HG03378 (cell line): ENCODE measurements at regions not wholly inside any gene's neighbourhood (a gene's known extent, or its start where the extent isn't known, plus 50 kb on each side); places are given as distances from the start of the nearest gene placed in this dataset.

Experiments
- ATAC-seq: cut with Tn5 transposase; IDR thresholded peaks from one replicate; pipeline ENCODE4 v1.9.1; 2021; ENCODE audit warnings: mild to moderate bottlenecking, moderate library complexity; ENCODE audit not compliant: unreplicated experiment

GRCh38 chr15:46178138-46178537 lies 543.3 kb downstream of the SQOR start:
- no peak for ATAC-seq

GRCh38 chr15:46207341-46207740 lies 572.5 kb downstream of the SQOR start:
- ATAC-seq: no peak

GRCh38 chr15:46213551-46213950 lies 578.7 kb downstream of the SQOR start:
- no peak for ATAC-seq

GRCh38 chr15:46222826-46223225 lies 588.0 kb downstream of the SQOR start:
- no peak for ATAC-seq

GRCh38 chr15:46229263-46229662 lies 594.4 kb downstream of the SQOR start:
- ATAC-seq: no peak

DNA sequence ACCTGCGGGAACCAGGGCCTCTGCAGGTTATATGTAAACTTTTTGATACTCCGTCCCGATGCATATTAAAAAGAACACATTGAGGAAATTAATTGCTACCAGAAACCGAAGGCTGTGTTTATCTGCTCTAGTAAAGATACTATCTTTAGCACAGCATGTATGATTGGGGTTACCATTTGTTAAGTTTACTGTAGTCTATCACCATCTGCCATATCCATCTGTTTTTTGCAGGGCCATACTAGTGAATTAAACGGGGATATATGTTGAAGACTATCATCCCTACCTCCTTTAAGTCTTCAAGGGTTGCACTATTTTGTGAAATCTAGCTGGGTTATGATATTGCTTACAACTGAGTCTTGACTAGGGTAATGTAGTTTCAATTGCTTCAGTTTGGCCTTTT lies 597.0 kb downstream of the SQOR start:
- ATAC-seq: no peak

DNA sequence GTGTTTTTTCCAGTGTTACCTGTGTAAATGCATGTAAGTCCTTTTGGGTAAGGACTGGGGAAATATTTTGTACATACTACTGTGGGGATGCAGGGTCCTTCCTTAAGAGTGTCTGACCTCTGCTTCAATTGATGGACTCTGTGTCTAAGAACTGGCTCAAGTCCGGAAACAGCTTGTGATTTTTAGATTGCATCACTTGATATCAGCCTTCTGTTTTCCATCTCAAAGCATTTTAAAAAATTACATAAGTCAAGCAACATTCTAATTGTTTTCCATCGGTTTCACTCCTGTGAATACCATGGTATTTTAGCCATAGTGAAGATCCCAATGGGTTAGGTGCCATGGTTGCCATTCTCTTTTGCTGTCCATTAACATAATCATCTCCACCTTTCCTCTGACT lies 597.6 kb downstream of the SQOR start:
- no peak for ATAC-seq

- no peak for ATAC-seq
Measured at GRCh38 chr15:46242935-46243334, 608.1 kb downstream of the SQOR start.

- ATAC-seq: no peak
Measured at GRCh38 chr15:46251903-46252302, 617.1 kb downstream of the SQOR start.

GRCh38 chr15:46258056-46258455 lies 623.2 kb downstream of the SQOR start:
- no peak for ATAC-seq

DNA sequence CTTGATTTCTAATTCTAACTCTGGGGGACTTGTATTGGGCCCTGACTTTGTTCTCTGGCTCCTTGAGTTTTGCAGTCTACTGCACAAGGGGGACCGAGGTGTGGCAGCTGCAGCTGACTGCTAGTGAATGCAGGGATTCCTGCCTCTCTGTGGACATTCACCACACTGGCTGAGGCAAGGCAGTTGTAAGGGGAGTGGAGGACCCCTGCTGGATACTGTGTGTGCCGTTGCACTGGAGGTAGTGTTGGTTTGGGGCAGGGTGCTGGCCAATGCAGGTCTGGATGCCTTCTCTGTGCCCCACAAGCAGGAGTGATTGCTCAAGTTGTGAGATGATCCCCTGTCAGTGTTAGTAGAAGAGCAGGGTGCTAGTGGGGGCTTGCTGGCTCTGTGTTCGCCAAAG lies 626.1 kb downstream of the SQOR start:
- no peak for ATAC-seq

GRCh38 chr15:46265664-46266347 lies 631.0 kb downstream of the SQOR start:
- ATAC-seq: no peak

DNA sequence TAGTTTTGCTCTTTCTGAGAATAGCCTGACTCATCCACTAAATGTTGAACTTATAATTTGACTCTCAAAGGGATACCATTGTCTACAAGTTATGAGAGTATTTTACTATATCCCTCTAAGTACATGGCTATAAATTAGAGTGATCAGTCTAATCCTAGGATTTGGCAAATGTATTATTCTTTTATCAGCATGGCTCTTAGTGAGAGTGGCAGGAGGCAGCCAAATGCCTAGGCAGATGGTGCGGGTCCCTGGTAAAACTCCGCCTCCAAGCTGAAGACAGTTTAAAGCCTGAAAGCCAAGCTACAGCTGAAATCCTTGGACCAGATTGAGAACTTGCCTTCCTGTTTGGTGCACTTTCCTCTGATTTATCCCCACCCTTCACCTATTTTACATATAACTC lies 631.8 kb downstream of the SQOR start:
- no peak for ATAC-seq

DNA sequence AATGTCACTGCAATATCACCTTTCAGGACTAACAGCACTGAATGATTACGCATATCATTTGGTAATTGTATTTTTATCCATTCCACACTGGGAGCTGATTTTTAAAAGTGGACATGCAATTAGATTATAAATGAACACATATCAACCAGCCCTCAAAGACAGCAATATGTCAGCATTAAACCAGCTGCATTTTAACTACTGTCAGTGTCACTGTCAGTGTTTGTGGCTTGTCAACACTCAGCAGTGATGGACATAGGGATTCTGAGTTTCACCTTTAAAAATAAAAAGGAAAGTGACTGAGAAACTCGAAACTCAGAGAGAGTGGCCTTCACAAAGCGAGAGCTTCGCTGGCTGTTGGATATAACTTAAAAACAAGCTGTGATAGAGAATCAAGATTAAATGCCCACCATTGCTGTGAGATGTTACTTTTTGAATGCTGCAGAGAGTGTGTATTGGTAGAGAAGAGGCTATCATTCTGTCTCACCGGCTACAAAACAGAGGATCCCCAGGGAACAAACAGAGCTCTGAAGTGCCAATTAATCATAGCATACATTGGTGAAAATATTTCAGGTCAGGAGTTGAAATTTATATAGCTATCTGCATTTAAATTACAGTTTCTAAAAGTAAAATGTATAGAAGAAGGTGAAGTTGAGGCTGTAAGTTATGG lies 635.8 kb downstream of the SQOR start:
- ATAC-seq: no peak

DNA sequence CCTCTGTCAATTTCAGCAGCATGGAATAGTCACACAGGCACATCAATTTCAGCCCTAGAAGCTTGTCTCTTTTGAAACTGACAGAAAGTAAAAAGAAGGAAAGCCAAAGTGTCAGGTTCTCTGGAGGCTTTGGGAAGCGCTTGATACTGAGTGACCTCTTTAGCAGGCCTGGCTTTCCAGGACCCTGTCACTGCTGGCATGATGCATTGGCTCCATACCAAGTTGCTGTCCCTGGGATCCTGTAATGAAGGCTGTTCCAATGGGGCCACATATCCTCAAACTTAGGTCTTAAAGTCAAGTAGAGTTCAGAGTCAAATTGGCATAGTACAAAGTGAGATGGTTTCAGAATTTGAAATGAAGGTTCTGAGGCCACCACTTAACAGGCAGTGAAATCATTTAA lies 640.9 kb downstream of the SQOR start:
- ATAC-seq: no peak

DNA sequence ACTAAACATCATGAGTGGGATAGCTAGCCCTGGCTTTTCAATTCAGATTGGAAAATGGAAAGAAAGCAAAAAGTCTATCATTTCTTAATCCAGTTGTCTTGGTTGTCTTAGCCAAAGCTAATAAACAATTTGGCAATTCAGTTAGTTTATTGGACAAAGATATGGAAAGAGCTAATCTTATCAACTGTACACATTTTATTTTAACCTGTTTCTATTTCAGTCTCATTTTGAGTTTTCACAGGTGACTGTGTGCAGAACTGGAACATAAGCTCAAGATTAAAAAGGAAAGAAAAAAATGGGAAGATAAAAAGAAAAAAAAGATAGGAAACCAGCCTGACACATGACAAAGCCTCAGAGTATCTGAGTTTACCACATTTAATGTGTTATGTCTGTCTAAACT lies 642.6 kb downstream of the SQOR start:
- ATAC-seq: no peak

DNA sequence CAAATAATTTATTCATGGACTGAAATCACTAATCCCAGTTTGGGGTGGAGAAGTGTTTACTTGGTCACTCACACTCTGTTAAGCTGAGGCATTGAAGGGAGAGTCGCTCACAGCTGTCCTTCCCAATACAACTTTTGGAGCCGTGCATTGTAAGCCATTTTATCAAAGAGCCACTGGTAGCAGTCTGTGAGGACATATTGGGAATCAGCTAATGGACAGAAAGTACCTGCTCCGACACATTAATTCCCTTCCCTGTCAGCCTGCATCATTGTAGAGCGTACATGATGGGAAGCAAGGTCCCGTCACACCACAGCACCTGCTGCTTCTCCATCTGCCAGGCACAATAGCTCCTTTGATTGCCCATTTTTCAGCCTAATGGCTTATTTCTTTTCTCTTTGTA lies 643.2 kb downstream of the SQOR start:
- no peak for ATAC-seq

GRCh38 chr15:46278486-46279090 lies 643.8 kb downstream of the SQOR start:
- ATAC-seq: no peak

DNA sequence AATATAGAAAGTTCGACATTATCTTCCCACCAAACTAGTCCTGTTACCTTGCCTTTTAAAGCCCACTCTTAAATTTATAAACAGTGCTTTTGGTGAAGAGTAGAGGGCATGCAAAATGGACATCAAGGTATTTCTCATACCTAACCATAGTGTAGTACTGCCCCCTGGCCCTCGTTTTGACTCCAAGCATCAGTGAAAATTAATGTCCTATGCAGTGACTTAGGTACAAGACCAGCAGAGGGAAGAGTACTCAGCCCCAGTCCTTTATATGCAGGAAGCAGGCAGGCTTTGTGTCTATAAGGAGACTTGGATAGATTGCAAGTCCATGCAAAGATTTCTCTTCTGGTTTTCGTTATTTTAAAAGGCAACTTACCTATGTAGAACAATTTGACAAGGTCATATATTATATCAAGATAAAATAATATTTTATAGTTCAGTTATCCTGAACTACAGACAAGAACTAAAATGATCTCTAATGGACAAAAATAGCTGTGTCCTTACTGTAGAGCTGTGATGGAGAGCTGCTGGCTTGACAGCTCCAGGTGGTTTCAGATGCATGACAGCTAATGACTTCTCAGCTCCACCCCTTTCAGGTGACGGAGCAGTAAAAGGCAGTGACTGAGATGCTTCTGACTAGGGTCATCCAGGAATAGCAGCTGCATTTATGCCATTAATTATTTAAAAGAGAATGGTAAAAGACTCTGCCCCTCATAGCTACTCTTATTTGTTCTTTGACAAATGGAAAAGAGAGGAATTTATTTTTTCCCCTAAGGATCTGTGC lies 646.1 kb downstream of the SQOR start:
- ATAC-seq: no peak

DNA sequence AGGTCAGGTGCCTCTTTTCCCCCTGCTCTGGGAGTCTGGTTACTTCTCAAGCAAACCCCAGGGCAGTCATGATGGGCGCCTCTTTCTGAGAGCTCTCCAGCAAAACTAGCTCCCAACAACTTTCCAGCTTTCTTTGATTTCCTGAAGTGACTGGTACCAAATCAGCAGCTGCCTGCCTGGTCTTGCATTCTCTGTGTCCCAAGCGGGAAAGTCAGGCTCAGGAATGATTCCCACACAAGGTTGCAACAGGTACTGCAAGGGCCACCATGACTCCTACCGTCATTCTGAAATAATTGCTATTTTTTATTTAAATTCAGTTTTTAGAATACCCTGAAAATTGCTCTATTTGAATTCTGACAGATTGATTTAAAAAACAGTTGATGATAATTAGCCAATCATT lies 658.7 kb downstream of the SQOR start:
- no peak for ATAC-seq

GRCh38 chr15:46296002-46296401 lies 661.2 kb downstream of the SQOR start:
- ATAC-seq: no peak

DNA sequence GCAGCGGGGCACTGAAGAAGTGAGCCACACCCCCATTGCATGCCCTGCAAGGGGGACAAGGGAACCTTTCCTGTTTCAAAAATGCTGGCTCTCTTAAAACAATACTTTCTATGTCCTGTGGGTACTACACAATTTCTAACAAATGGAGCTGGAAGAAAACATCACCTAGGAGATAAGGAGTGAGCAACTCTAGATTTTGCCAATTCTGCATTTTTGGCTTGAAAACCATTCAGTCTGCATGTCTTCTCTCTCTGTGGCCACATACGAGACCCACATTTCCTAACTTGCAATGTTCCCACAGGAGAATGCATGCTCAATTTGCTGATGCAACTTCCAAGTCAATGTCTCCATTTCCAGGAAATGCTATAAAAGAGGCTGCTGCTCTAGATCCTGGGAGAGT lies 662.0 kb downstream of the SQOR start:
- no peak for ATAC-seq
